IPS-20b (cell line): ENCODE measurements at regions not wholly inside any gene's neighbourhood (a gene's known extent, or its start where the extent isn't known, plus 50 kb on each side); places are given as distances from the start of the nearest gene placed in this dataset.

ENCODE experiments used
- H3K27ac ChIP-seq: one replicate; pipeline ENCODE4 v1.5.1; 2013; ENCODE audit warnings: low read length
- H3K27me3 ChIP-seq: 2 replicates; pipeline ENCODE4 v1.6.1; 2013; ENCODE audit warnings: mild to moderate bottlenecking, low read length, inconsistent platforms; ENCODE audit not compliant: insufficient read depth
- H3K36me3 ChIP-seq: 2 replicates; pipeline ENCODE4 v1.6.1; 2013; ENCODE audit warnings: low read depth, mild to moderate bottlenecking, inconsistent platforms, low read length, moderate library complexity; ENCODE audit not compliant: insufficient read depth
- H3K4me1 ChIP-seq: 2 replicates; pipeline ENCODE4 v1.6.1; 2013; ENCODE audit warnings: mild to moderate bottlenecking, control low read depth, inconsistent platforms, low read length, moderate library complexity; ENCODE audit not compliant: insufficient read depth
- H3K4me3 ChIP-seq: 2 replicates; pipeline ENCODE4 v1.5.1; 2013; ENCODE audit warnings: mild to moderate bottlenecking, low read length, inconsistent platforms
- H3K9ac ChIP-seq: 2 replicates; pipeline ENCODE4 v1.6.1; 2013; ENCODE audit warnings: low read depth, mild to moderate bottlenecking, inconsistent platforms, low read length, moderate library complexity
- H3K9me3 ChIP-seq: 2 replicates; pipeline ENCODE4 v1.6.1; 2013; ENCODE audit warnings: mild to moderate bottlenecking, low read depth, low read length, inconsistent platforms; ENCODE audit not compliant: insufficient read depth

GRCh38 chr13:48783695-48784230 lies 130.0 kb downstream of the CYSLTR2 start:
- Histone ChIP-seq H3K27me3 (no peaks in the 10 kb centered on the region), H3K9me3 (peaks cover 4% of the 10 kb centered on the region), H3K4me1 (no peaks in the 10 kb centered on the region), H3K9ac (no peak overlapping the region), H3K27ac (no peak overlapping the region), H3K4me3 (no peak overlapping the region), H3K36me3 (no peaks in the 10 kb centered on the region)

- no peaks in the 10 kb centered on the region for H3K4me1 ChIP-seq
- no peak overlapping the region for H3K4me3 ChIP-seq
- H3K9me3 ChIP-seq: peaks cover 4% of the 10 kb centered on the region
- H3K27me3 ChIP-seq: no peaks in the 10 kb centered on the region
- no peak overlapping the region for H3K9ac ChIP-seq
- no peak overlapping the region for H3K27ac ChIP-seq
- H3K36me3 ChIP-seq: no peaks in the 10 kb centered on the region
Measured at GRCh38 chr13:48784916-48785548, 131.3 kb downstream of the CYSLTR2 start.

GRCh38 chr13:48790199-48790598 lies 136.5 kb downstream of the CYSLTR2 start:
- Histone ChIP-seq H3K27ac (no peak overlapping the region), H3K36me3 (no peaks in the 10 kb centered on the region), H3K27me3 (no peaks in the 10 kb centered on the region), H3K9me3 (no peaks in the 10 kb centered on the region), H3K9ac (no peak overlapping the region), H3K4me1 (no peaks in the 10 kb centered on the region), H3K4me3 (no peak overlapping the region)

- no peak overlapping the region for H3K4me3 ChIP-seq
- H3K4me1 ChIP-seq: no peaks in the 10 kb centered on the region
- no peak overlapping the region for H3K27ac ChIP-seq
- H3K27me3 ChIP-seq: no peaks in the 10 kb centered on the region
- H3K9me3 ChIP-seq: no peaks in the 10 kb centered on the region
- no peaks in the 10 kb centered on the region for H3K36me3 ChIP-seq
- H3K9ac ChIP-seq: no peak overlapping the region
Measured at GRCh38 chr13:48790966-48791365, 137.2 kb downstream of the CYSLTR2 start.

GRCh38 chr13:48797127-48797526 lies 143.4 kb downstream of the CYSLTR2 start:
- H3K36me3 ChIP-seq: no peaks in the 10 kb centered on the region
- H3K9me3 ChIP-seq: no peaks in the 10 kb centered on the region
- no peaks in the 10 kb centered on the region for H3K27me3 ChIP-seq
- H3K4me1 ChIP-seq: no peaks in the 10 kb centered on the region
- H3K9ac ChIP-seq: no peak overlapping the region
- H3K4me3 ChIP-seq: no peak overlapping the region
- no peak overlapping the region for H3K27ac ChIP-seq

- Histone ChIP-seq H3K27ac (no peak overlapping the region), H3K9ac (no peak overlapping the region), H3K4me3 (no peak overlapping the region), H3K4me1 (no peaks in the 10 kb centered on the region), H3K27me3 (no peaks in the 10 kb centered on the region), H3K9me3 (no peaks in the 10 kb centered on the region), H3K36me3 (no peaks in the 10 kb centered on the region)
Measured at GRCh38 chr13:48797761-48798160, 144.0 kb downstream of the CYSLTR2 start.

- no peaks in the 10 kb centered on the region for H3K27me3 ChIP-seq
- H3K4me3 ChIP-seq: no peak overlapping the region
- H3K9me3 ChIP-seq: no peaks in the 10 kb centered on the region
- H3K4me1 ChIP-seq: no peaks in the 10 kb centered on the region
- no peak overlapping the region for H3K27ac ChIP-seq
- no peak overlapping the region for H3K9ac ChIP-seq
- no peaks in the 10 kb centered on the region for H3K36me3 ChIP-seq
Measured at GRCh38 chr13:48798180-48798579, 144.5 kb downstream of the CYSLTR2 start.

- Histone ChIP-seq H3K27ac (no peak overlapping the region), H3K36me3 (no peaks in the 10 kb centered on the region), H3K9ac (no peak overlapping the region), H3K27me3 (no peaks in the 10 kb centered on the region), H3K9me3 (no peaks in the 10 kb centered on the region), H3K4me3 (no peak overlapping the region), H3K4me1 (no peaks in the 10 kb centered on the region)
Measured at GRCh38 chr13:48801255-48801654, 147.5 kb downstream of the CYSLTR2 start.

GRCh38 chr13:48804821-48805601 lies 151.3 kb downstream of the CYSLTR2 start:
- Histone ChIP-seq H3K4me1 (no peaks in the 10 kb centered on the region), H3K9me3 (no peaks in the 10 kb centered on the region), H3K4me3 (no peak overlapping the region), H3K27ac (no peak overlapping the region), H3K27me3 (no peaks in the 10 kb centered on the region), H3K9ac (no peak overlapping the region), H3K36me3 (no peaks in the 10 kb centered on the region)

- Histone ChIP-seq H3K4me3 (no peak overlapping the region), H3K27me3 (no peaks in the 10 kb centered on the region), H3K4me1 (no peaks in the 10 kb centered on the region), H3K36me3 (no peaks in the 10 kb centered on the region), H3K9ac (no peak overlapping the region), H3K27ac (no peak overlapping the region), H3K9me3 (no peaks in the 10 kb centered on the region)
Measured at GRCh38 chr13:48806522-48806921, 152.8 kb downstream of the CYSLTR2 start.

- no peak overlapping the region for H3K27ac ChIP-seq
- H3K4me1 ChIP-seq: no peaks in the 10 kb centered on the region
- H3K36me3 ChIP-seq: no peaks in the 10 kb centered on the region
- no peak overlapping the region for H3K4me3 ChIP-seq
- no peak overlapping the region for H3K9ac ChIP-seq
- H3K9me3 ChIP-seq: no peaks in the 10 kb centered on the region
- H3K27me3 ChIP-seq: no peaks in the 10 kb centered on the region
Measured at GRCh38 chr13:48808683-48809082, 155.0 kb downstream of the CYSLTR2 start.

- Histone ChIP-seq H3K9me3 (no peaks in the 10 kb centered on the region), H3K4me3 (no peak overlapping the region), H3K27me3 (no peaks in the 10 kb centered on the region), H3K36me3 (no peaks in the 10 kb centered on the region), H3K27ac (no peak overlapping the region), H3K9ac (no peak overlapping the region), H3K4me1 (no peaks in the 10 kb centered on the region)
Measured at GRCh38 chr13:48810013-48810412, 156.3 kb downstream of the CYSLTR2 start.
